HG03460 (cell line): ENCODE measurements at regions not wholly inside any gene's neighbourhood (a gene's known extent, or its start where the extent isn't known, plus 50 kb on each side); places are given as distances from the start of the nearest gene placed in this dataset.
"Not testable (repeated sequence)": the region's sequence is repeated elsewhere in the genome, so short reads cannot be mapped to it uniquely, and the experiment has no call there.

ENCODE experiments used
- ATAC-seq: cut with Tn5 transposase; IDR thresholded peaks from one replicate; pipeline ENCODE4 v1.9.1; 2021; ENCODE audit not compliant: unreplicated experiment

DNA sequence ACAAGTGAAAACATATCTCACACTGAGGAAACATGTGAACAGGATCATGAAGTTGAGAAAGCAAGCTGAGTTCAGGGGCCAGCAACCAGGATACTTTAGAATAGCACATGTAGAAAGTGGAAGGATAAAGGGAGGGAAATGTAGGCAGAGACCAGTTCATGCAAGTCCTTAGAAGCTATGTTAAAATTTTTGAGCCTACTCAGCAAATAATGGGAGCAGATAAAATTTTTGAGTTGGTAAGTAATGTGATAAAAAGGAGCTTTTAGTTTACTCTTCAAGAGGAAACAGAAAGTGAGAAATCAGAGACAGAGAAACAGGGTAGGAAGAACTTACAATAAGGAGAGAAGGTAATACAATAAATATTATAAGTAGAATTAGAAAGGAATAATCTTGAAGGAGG, 105.6 kb upstream of the ZBTB20 start:
- no peak for ATAC-seq

DNA sequence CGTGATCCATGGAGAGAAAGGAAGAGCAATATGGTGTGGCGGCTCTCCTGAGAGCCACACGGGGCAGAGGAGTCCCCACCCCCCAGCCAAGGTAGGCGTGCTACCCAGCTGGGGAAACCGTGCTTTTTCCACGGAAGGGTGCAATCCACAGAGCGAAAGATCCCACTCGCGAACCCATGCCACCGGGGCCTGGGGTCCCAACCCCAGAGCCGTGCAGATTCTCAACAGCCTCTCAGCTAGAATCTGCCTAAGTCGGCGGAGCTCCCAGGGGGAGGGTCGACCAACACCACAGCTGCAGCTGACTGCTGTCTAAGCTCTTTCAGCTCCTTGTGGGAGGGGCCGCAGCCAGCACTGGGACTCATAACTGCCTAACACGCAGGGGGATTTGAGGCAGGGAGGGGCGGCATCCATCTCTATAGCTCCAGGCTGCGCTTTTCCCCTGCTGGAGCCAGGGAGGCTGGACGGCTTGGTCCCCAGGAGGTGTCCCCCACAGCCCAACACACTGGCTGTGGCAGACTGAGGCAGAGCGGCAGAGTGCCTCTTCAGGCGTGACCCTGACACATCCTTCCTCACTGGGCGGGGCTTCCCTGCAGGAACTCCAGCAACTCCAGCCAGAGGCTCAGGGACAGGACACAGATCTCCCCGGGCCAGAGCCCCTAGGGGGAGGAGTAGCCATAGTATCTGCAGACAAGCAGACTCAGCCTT, 107.6 kb upstream of the ZBTB20 start:
- ATAC-seq: no peak

DNA sequence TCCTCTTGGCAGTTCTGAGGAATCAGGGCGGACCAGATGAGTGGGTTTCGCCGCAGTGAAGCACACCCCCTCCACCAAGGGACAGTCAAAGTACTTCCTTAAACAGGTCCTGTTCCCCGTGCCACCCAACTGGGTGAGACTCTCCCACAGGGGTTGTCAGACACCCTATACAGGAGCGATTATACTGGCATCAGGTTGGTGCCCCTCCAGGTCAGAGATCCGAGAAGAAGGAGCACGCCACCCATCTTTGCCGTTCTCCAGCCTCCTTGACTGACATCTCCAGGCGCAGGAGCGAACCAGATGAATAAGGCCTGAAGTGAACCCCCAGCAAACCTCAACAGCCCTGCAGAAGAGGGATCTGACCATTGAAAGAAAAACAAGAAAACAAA, 108.1 kb upstream of the ZBTB20 start:
- ATAC-seq: no peak

DNA sequence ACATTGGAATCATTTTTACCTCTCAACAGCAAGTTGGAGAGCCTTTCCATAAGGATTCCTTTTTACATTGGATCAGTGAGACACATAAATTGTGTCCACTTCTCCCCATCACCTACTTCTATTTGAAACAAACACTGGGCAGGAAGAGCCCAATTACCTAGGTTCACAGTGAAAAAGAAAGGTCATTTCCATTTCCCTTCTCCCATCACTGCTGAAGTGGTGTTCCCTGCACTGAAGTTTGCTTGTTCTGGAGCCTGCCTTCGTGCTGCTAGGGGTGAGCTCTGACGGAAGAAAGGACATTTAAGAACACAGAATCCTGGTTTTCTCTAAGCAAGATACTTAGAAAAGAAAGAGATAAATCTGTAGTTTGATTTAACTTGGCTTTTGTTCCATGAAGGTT, 123.8 kb upstream of the ZBTB20 start:
- no peak for ATAC-seq

DNA sequence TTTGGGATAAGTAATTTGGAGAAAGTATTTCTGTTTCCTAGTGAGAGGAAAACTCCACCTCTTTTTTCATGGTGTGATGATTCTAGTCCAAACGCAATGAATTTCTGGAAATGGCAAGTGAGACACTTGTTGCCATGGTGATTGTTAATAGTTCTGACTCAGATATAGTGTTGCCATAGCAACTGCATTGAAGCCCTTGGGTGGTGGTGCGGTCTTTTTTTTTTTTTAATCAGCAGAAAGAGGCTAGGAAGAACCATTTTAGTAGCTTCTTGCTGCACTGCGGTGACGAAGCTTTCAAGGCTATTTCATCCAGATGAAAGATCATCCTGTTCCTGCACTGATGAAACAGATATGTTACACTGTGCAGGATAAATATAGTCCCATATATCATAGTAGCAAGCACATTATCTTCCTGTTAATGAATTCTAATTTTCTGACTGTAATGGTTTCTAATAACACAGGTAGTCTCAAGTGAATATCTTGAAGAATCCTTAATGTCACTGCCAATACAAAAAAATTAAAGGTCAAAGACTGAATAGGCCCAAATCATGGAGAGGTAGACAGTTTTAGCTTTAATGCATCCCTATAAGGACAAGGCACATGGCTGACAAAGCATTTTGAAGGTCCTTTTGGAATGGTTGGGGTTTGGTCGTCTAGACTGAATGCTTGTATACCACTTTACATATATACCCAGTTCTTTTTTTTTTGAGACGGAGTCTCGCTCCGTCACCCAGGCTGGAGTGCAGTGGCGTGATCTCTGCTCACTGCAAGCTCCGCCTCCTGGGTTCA, 125.1 kb upstream of the ZBTB20 start:
- no peak for ATAC-seq

DNA sequence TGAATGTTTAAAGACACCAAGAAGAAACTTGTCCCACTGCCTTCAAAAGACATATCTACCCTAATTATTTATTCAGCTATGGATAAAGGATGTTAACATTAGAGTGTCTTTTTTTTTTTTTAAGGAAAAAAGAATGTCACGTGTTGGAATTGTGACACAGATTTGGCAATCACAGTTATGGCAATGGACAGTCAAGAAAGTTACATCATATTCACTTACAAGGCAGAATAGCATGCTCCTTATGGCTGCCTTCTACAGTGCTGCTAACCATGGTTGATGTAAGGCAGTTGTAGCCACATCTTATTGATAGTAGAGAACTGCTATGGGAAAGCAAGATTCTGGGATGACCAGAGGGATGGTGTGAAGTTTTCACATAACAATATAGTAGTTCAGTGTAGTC, 128.8 kb upstream of the ZBTB20 start:
- no peak for ATAC-seq

DNA sequence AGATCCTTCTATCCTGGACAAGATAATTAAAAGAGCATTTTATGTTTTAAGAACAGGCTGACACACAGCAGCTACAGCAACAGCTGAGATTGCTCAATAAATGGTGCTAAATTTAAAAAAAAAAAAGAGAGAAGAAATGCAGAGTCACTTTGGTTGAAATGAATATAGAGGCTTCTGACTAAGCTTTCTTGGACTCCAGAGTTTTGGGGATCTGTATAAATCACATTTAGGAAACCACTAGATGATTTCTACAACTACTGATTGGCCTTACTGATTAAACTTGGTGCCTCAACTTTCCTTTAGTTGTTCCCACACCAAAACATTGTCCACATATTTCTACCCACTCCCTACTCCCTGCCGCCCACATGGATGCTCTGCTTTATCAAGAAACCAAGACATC, 132.9 kb upstream of the ZBTB20 start:
- no peak for ATAC-seq

DNA sequence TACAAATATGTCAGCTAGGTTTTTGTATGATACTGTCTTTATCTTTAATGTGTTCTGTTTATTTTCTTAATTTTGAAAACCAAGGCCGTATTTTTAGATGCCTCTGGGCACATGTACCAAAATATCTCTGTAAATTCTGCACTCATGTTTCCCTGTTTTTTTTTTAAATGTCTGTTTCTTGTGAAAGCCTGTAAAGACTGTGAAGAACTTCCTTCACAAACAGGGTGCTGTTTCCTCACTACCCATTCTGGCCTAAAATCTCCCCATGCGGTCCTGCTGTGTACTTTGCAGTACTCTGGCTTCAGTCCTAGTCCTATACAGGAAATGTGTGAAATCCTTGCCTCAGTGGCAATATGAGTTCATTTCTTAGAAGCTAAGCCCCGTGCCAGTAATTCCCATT, 133.4 kb upstream of the ZBTB20 start:
- no peak for ATAC-seq

DNA sequence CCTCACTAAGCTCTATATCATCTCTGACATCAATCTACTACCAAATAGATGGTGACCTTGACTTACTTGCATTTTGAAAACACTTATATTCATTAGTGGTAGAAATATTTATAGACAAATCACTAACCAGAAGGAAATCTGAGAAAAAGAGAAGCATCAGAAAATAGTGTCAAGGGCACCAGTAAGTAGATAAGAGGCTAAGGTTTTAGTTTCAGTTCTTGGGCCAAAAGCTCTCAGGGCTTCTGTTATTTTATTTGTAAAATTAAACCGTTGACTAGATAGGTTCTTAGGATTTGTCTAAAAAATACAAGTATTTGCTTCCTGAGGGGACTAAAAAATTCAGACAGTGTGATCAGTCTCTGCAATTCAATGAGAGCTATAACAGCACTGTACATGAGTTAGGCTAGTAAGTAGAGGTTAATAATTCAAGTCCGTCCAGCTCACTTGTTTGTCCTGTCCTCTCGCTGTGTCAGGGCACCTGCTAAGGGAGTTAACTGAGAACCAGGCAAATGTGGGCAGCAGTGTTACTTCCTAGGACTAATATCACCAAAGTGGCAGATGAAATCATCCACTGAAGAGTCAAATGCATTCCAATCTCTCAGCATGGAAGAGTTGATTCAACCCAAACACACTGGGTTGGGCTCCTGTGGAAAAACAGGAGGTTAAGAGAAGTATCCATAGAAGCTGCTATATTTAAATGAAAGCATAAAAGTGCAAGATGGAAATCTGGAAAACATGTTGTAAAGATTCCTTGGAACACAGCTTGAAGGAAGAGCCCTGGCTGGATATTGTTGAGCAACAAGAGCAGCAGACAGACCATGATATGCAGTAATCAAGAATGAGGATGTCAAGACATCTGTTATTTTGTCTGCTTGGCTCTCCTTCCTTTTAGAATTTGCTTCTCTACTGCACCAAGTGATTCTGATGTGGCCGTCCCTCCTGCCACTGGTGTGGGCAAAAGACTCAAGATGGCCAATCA, 134.9 kb upstream of the ZBTB20 start:
- ATAC-seq: no peak

DNA sequence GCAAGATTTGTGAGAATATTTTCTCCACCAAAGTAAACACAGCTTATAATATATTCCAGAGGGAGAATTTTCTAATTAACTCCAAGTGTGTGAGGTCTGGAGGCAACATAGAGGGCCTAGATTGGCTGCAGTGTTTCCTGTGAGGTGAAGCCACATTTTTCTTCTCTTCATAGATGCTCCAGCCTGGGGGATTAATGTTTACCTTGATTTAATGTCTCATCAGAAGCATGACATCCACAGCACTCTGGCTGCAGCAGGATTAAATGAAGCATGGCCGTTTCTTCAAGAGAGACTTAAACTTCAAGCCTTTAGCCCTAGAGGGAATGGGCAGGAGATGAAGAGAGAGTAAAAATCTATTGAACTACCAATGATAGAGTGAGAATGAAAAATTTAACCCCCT, 137.9 kb upstream of the ZBTB20 start:
- no peak for ATAC-seq

DNA sequence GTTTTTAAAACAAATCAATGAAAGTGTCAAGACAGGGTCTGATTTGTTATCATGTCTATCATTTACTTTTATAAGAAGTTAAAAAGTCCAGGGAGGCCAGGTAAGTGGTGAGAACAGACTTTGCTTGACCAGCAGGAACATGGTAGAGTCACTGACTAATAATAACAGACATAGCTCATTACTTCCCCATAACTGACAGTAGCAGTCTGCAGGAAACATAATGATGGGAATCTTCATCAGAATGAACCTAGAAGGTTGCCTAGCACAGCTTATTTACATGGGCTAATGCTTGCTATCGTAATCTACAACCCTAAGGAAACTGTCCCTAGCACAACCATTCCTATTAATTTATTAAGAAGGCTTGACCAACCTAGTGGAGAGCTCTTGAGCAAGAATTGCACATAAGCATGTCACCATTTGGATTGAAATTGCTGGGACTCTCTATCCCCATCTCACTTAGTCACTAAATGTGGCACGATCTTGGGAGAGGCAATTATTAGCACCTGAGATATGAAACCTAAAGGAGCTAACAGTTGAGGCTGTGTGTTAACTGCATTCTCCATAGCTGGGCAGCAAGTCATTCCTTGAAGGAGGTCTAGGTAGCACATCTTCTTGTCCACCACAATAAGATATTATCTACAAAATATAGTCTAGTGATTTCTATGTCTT, 139.6 kb upstream of the ZBTB20 start:
- no peak for ATAC-seq

DNA sequence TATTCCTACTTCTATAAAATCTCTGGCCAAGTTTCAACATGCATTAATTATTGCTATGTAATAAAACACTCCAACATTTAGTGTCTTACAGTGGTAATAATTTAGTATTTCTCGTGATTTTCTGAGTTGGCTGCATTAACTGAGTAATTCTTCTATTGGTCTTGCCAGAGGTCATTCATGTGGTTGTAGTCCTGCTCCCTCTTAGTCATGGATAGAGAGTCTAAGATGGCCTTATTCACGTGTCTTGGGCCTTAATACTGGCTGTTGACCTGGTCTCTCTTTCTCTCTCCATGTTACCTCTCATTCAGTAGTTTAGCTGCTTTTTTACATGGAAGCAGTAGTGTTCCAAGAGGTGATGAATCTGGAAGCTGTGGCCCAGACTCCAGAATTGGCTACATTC, 140.1 kb upstream of the ZBTB20 start:
- no peak for ATAC-seq

DNA sequence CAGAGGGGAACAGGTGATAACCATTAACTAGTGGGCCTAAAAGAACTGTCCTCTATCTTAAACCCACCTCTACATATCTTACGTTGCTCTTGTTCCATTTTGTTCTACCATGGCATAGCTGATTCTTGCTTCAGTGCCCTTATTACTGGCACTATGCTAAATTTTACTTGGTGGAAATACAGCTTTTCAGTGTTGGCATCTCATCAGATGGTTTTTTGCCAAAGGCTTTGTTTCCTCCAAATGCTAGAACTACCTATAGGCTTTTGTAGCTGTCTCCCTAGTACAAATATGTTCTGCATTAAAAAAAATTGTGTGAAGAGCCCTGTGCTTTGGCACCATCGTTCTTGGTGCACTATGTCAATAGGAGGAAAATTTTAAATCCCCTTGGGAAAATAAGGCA, 145.0 kb upstream of the ZBTB20 start:
- ATAC-seq: no peak

DNA sequence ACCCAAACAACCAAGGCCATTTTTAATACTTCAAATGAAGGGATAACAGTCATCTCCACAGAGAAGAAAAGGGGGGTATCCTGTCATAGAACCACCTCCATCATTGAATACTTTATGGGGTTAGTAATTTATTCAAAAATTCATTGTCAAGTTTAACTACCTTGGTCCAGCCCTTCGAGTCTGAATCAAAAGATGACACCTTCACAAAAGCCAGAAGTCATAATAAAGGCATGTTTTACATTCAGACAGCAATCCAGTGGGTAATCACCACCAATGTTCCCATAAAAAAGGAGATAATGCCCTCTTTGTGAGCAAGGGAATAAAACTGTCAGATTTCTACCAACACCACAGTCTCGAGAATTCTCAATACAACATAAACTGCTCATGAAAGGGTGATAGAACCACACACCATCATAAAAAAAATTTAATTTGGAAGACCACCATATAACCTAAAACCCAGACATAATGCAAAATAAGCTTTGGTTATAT, 145.6 kb upstream of the ZBTB20 start:
- no peak for ATAC-seq

DNA sequence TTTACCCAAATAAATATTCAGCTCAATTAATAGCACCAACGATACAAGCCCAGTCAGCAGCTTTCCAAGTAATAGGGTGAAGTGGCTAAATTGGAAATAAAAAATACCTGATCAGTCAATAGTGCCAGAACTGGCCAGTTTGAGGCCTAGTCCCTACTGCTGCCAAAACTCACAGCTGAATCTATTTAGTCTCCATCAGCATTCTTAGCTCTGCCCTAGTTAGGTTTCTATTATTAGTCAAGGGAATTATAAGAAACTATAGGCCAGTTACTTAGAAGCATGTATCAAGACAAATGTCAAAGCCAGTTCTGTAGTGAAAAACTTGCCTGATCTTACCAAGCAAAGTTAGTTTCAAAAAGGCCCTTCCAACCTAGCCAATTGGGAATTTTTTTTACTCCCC, 146.2 kb upstream of the ZBTB20 start:
- no peak for ATAC-seq

DNA sequence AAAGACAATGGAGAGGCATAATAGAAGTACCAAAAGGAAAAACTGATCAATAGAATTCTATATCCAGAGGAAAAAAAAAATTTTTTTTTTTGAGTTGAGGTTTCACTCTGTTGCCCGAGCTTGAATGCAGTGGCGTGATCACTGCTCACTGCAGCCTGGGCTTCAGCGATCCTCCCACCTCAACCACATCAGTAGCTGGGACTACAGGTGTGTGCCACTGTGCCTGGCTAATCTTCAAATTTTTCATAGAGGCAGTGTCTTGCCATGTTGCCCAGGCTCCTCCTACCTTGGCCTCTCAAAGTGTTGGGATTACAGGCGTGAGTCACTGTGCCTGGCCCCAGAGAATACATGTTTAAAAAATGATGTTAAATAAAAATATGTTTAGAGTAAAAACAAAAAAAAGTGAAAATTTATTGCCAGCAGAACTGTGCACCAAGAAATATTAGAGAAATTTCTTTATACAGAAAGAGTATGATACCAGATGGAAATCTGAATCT, 154.3 kb upstream of the ZBTB20 start:
- ATAC-seq: no peak

DNA sequence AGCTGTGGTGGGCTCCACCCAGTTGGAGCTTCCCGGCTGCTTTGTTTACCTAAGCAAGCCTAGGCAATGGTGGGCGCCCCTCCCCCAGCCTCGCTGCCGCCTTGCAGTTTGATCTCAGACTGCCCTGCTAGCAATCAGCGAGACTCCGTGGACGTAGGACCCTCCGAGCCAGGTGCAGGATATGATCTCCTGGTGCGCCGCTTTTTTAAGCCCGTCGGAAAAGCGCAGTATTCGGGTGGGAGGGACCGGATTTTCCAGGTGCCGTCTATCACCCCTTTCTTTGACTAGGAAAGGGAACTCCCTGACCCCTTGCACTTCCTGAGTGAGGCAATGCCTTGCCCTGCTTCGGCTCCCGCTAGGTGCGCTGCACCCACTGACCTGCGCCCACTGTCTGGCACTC, 170.9 kb upstream of the ZBTB20 start:
- ATAC-seq: not testable (repeated sequence)

DNA sequence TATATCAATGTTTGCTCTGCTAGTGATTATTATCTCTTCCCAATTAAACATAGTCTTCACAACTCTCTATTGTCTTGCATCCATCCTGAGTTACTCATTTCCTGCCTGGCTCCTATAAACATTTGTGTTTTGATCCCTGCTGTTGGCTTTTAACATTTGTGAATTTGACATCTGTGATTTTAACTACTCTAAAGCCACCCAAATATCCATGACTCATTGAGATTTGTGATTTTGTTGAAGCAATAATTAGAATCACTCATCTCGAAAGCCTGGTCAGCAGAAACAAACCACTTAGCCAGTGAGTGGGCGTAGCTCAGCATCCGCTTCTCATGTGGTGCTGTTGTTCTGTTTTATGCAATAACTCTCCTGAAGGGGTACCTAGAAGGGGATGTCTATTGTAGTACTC, 174.3 kb upstream of the ZBTB20 start:
- no peak for ATAC-seq

DNA sequence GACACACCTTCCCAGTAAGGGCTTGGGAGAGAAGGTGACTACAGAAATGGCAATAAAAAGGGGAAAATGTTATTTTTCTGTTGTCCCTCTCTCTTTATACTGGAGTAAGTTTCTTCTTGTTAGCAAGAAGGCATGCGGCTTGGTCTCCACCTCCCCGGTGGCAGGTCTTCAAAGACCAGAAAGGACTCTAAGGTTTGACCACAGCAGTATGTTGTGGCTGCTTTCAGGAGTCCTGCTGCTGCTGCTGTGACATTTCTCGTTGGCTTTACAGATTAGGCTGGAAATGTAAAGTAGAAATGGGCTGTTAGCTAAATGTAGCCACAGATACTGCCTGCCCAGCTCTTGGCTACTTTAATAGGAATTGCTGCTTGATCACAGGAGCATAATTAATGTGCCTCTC, 175.8 kb upstream of the ZBTB20 start:
- ATAC-seq: no peak

DNA sequence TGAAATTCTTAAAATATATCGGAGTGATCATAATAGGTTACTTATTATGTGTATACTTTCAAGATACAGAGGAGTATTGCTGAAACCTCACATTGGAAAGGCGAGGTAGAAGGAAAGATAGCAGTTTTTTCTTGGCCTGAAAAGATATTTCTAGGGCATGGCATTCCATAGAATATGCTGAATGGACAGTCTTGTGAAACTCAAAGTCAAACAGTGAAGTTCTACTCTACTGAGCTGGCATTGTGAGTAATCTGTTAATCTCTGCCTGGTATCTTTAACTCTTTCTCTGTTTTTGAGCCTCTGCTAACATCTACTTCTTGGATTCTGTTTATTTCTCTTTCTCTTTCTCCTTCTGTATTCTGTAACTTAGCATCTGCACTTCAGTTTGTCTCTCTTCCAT, 176.3 kb upstream of the ZBTB20 start:
- no peak for ATAC-seq

DNA sequence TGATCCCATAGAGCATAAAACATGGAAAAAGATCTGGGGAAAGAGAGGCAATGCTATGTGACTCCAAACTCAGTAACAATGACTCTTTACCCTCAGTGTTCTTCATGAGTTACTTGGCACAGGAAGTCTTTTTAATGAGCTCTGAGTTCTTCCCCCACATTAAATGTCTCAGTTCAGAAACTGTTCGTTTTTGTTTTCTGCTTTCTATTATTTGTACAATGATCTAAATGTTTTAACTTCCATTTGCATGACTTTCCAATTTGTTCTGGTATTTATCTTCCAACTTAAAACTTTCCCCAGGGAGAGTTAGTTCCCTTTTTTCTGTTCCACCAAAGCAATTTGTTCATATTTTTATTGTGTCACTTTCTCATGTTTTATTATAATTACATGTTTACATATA, 177.0 kb upstream of the ZBTB20 start:
- ATAC-seq: no peak
